ENCODE measurements at regions not wholly inside any gene's neighbourhood (a gene's known extent, or its start where the extent isn't known, plus 50 kb on each side); places are given as distances from the start of the nearest gene placed in this dataset.
"Not testable (repeated sequence)": the region's sequence is repeated elsewhere in the genome, so short reads cannot be mapped to it uniquely, and the experiment has no call there.

GRCh38 chr16:77514500-77515220, 79.8 kb upstream of the ADAMTS18 start:
- no peak overlapping the region for H3K9ac ChIP-seq (ENCODE audit: low read length in 2 of 2)

GRCh38 chr16:77525226-77525625, 90.4 kb upstream of the ADAMTS18 start:
- H3K4me3 ChIP-seq (ENCODE audit: low read length in 2 of 2); H3K27me3 ChIP-seq (ENCODE audit: control insufficient read depth in 1 of 2, insufficient read depth in 2 of 2, low read length in 2 of 2); H3K9ac ChIP-seq (ENCODE audit: low read length in 2 of 2); H3K9me3 ChIP-seq (ENCODE audit: control insufficient read depth in 2 of 2, low read length in 2 of 2); H3K27ac ChIP-seq (ENCODE audit: low read length); H3K4me1 ChIP-seq (ENCODE audit: control insufficient read depth, insufficient read depth, low read length); H3K36me3 ChIP-seq (ENCODE audit: control insufficient read depth in 2 of 2, insufficient read depth in 2 of 2, low read length in 2 of 2): not testable (repeated sequence)

More at GRCh38 chr16:77514500-77515220, 79.8 kb upstream of the ADAMTS18 start:
- H3K27me3 ChIP-seq (ENCODE audit: control insufficient read depth in 1 of 2, insufficient read depth in 2 of 2, low read length in 2 of 2): no peaks in the 10 kb centered on the region
- no peak overlapping the region for H3K4me3 ChIP-seq (ENCODE audit: low read length in 2 of 2)
- no peaks in the 10 kb centered on the region for H3K4me1 ChIP-seq (ENCODE audit: control insufficient read depth, insufficient read depth, low read length)
- peaks cover 0 to 2% of the 10 kb centered on the region in 2 donors for H3K9me3 ChIP-seq (ENCODE audit: control insufficient read depth in 2 of 2, low read length in 2 of 2)
- no peak overlapping the region for H3K27ac ChIP-seq (ENCODE audit: low read length)
- no peaks in the 10 kb centered on the region for H3K36me3 ChIP-seq (ENCODE audit: control insufficient read depth in 2 of 2, insufficient read depth in 2 of 2, low read length in 2 of 2)

GRCh38 chr16:77531752-77532151, 96.9 kb upstream of the ADAMTS18 start:
- Histone ChIP-seq H3K27ac (ENCODE audit: low read length) (no peak overlapping the region), H3K9me3 (ENCODE audit: control insufficient read depth in 2 of 2, low read length in 2 of 2) (no peaks in the 10 kb centered on the region), H3K4me1 (ENCODE audit: control insufficient read depth, insufficient read depth, low read length) (no peaks in the 10 kb centered on the region), H3K9ac (ENCODE audit: low read length in 2 of 2) (no peak overlapping the region), H3K4me3 (ENCODE audit: low read length in 2 of 2) (no peak overlapping the region), H3K27me3 (ENCODE audit: control insufficient read depth in 1 of 2, insufficient read depth in 2 of 2, low read length in 2 of 2) (no peaks in the 10 kb centered on the region), H3K36me3 (ENCODE audit: control insufficient read depth in 2 of 2, insufficient read depth in 2 of 2, low read length in 2 of 2) (no peaks in the 10 kb centered on the region)

GRCh38 chr16:77536809-77537208, 102.0 kb upstream of the ADAMTS18 start:
- no peak overlapping the region for H3K27ac ChIP-seq (ENCODE audit: low read length)
- H3K4me3 ChIP-seq (ENCODE audit: low read length in 2 of 2): no peak overlapping the region
- no peak overlapping the region for H3K9ac ChIP-seq (ENCODE audit: low read length in 2 of 2)
- H3K9me3 ChIP-seq (ENCODE audit: control insufficient read depth in 2 of 2, low read length in 2 of 2): no peaks in the 10 kb centered on the region
- no peaks in the 10 kb centered on the region for H3K36me3 ChIP-seq (ENCODE audit: control insufficient read depth in 2 of 2, insufficient read depth in 2 of 2, low read length in 2 of 2)
- H3K4me1 ChIP-seq (ENCODE audit: control insufficient read depth, insufficient read depth, low read length): no peaks in the 10 kb centered on the region
- peaks cover 0 to 2% of the 10 kb centered on the region in 2 donors for H3K27me3 ChIP-seq (ENCODE audit: control insufficient read depth in 1 of 2, insufficient read depth in 2 of 2, low read length in 2 of 2)

DNA sequence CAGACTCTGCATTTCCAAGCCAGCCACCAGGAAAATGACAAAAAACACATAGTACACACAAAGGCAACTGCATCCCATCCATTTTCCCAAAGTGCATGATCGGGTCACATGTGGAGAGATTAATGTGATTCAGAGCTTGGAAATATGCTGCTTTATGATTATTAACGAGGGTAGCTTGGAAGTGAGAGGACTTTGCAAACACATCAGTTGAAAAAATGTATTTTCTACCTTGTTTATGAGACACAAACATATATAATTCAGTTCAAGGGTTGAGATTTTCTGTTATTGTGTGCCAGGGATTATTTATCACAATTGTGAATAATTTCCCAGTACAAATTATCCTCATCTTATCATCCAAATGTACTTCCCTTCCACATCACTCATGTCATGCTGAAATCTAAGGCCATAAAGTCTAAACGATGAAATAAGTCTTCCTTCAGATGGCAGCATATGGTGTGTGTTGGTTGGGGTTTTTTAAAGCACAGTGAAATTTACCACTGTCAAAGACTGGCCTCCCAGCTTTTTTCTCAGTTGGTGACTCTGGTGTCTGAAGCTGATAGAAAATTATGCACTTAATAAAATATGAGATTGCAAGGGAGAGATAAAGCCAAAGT, 104.7 kb upstream of the ADAMTS18 start:
- Histone ChIP-seq H3K27me3 (ENCODE audit: control insufficient read depth in 1 of 2, insufficient read depth in 2 of 2, low read length in 2 of 2) (peaks cover 0 to 2% of the 10 kb centered on the region in 2 donors), H3K4me1 (ENCODE audit: control insufficient read depth, insufficient read depth, low read length) (no peaks in the 10 kb centered on the region), H3K4me3 (ENCODE audit: low read length in 2 of 2) (no peak overlapping the region), H3K36me3 (ENCODE audit: control insufficient read depth in 2 of 2, insufficient read depth in 2 of 2, low read length in 2 of 2) (no peaks in the 10 kb centered on the region), H3K9me3 (ENCODE audit: control insufficient read depth in 2 of 2, low read length in 2 of 2) (no peaks in the 10 kb centered on the region), H3K9ac (ENCODE audit: low read length in 2 of 2) (no peak overlapping the region), H3K27ac (ENCODE audit: low read length) (no peak overlapping the region)

DNA sequence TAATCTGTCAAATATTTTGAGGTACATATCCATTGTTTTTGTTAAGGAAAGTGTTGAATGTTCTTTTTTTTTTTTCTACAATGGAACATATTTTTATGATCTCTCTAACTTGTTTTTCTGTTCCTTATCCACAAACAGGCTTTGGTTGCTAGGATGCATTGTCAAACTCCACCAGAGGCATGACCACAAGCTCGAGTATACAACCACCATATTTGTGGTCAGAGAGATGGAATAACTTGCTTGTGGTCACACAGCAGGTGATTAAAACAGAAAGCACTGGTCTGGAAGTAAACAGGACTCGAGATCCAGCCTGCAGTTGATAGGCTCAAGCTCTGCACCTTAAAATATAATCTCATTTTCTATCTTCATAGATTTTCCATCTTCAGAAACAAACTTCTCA, 105.8 kb upstream of the ADAMTS18 start:
- H3K27ac ChIP-seq (ENCODE audit: low read length): no peak overlapping the region
- H3K4me3 ChIP-seq (ENCODE audit: low read length in 2 of 2): no peak overlapping the region
- H3K36me3 ChIP-seq (ENCODE audit: control insufficient read depth in 2 of 2, insufficient read depth in 2 of 2, low read length in 2 of 2): no peaks in the 10 kb centered on the region
- H3K9me3 ChIP-seq (ENCODE audit: control insufficient read depth in 2 of 2, low read length in 2 of 2): no peaks in the 10 kb centered on the region
- no peak overlapping the region for H3K9ac ChIP-seq (ENCODE audit: low read length in 2 of 2)
- no peaks in the 10 kb centered on the region for H3K4me1 ChIP-seq (ENCODE audit: control insufficient read depth, insufficient read depth, low read length)
- peaks cover 0 to 2% of the 10 kb centered on the region in 2 donors for H3K27me3 ChIP-seq (ENCODE audit: control insufficient read depth in 1 of 2, insufficient read depth in 2 of 2, low read length in 2 of 2)

- no peak overlapping the region for H3K4me3 ChIP-seq (ENCODE audit: low read length in 2 of 2)
- no peaks in the 10 kb centered on the region for H3K4me1 ChIP-seq (ENCODE audit: control insufficient read depth, insufficient read depth, low read length)
- H3K36me3 ChIP-seq (ENCODE audit: control insufficient read depth in 2 of 2, insufficient read depth in 2 of 2, low read length in 2 of 2): no peaks in the 10 kb centered on the region
- no peak overlapping the region for H3K27ac ChIP-seq (ENCODE audit: low read length)
- H3K9ac ChIP-seq (ENCODE audit: low read length in 2 of 2): no peak overlapping the region
- H3K9me3 ChIP-seq (ENCODE audit: control insufficient read depth in 2 of 2, low read length in 2 of 2): no peaks in the 10 kb centered on the region
- peaks cover 0 to 2% of the 10 kb centered on the region in 2 donors for H3K27me3 ChIP-seq (ENCODE audit: control insufficient read depth in 1 of 2, insufficient read depth in 2 of 2, low read length in 2 of 2)
These were observed 106.3 kb upstream of the ADAMTS18 start for GRCh38 chr16:77541165-77541564.

DNA sequence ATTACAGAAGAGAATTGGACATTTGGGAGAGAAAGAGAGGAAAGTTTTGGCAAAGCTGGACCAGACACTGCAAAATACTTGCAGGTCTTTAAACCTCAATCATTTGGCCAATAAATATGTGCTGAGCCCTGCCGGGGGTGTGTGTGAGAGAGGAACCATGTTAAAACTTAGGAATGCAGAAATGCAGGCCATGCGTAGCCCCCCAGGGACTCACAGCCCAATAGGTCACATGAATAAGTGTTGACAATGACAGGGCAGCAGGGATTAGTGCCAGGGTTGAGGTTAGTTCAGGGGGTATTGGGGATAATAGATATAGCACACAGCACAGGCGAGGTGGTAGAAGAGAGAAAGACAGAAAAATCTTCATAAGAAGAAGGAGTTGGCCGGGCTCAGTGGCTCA, 113.3 kb upstream of the ADAMTS18 start:
- H3K4me1 ChIP-seq (ENCODE audit: control insufficient read depth, insufficient read depth, low read length): no peaks in the 10 kb centered on the region
- no peaks in the 10 kb centered on the region for H3K9me3 ChIP-seq (ENCODE audit: control insufficient read depth in 2 of 2, low read length in 2 of 2)
- H3K9ac ChIP-seq (ENCODE audit: low read length in 2 of 2): no peak overlapping the region
- no peaks in the 10 kb centered on the region for H3K36me3 ChIP-seq (ENCODE audit: control insufficient read depth in 2 of 2, insufficient read depth in 2 of 2, low read length in 2 of 2)
- H3K4me3 ChIP-seq (ENCODE audit: low read length in 2 of 2): no peak overlapping the region
- H3K27me3 ChIP-seq (ENCODE audit: control insufficient read depth in 1 of 2, insufficient read depth in 2 of 2, low read length in 2 of 2): peaks cover 0 to 2% of the 10 kb centered on the region in 2 donors
- H3K27ac ChIP-seq (ENCODE audit: low read length): no peak overlapping the region

GRCh38 chr16:77548766-77549165, 113.9 kb upstream of the ADAMTS18 start:
- H3K4me1 ChIP-seq (ENCODE audit: control insufficient read depth, insufficient read depth, low read length): no peaks in the 10 kb centered on the region
- H3K9ac ChIP-seq (ENCODE audit: low read length in 2 of 2): no peak overlapping the region
- peaks cover 0 to 2% of the 10 kb centered on the region in 2 donors for H3K27me3 ChIP-seq (ENCODE audit: control insufficient read depth in 1 of 2, insufficient read depth in 2 of 2, low read length in 2 of 2)
- H3K27ac ChIP-seq (ENCODE audit: low read length): no peak overlapping the region
- no peaks in the 10 kb centered on the region for H3K9me3 ChIP-seq (ENCODE audit: control insufficient read depth in 2 of 2, low read length in 2 of 2)
- H3K36me3 ChIP-seq (ENCODE audit: control insufficient read depth in 2 of 2, insufficient read depth in 2 of 2, low read length in 2 of 2): no peaks in the 10 kb centered on the region
- no peak overlapping the region for H3K4me3 ChIP-seq (ENCODE audit: low read length in 2 of 2)

- Histone ChIP-seq H3K27ac (ENCODE audit: low read length) (no peak overlapping the region), H3K9me3 (ENCODE audit: control insufficient read depth in 2 of 2, low read length in 2 of 2) (no peaks in the 10 kb centered on the region), H3K27me3 (ENCODE audit: control insufficient read depth in 1 of 2, insufficient read depth in 2 of 2, low read length in 2 of 2) (peaks cover 0 to 5% of the 10 kb centered on the region in 2 donors), H3K9ac (ENCODE audit: low read length in 2 of 2) (no peak overlapping the region), H3K4me1 (ENCODE audit: control insufficient read depth, insufficient read depth, low read length) (no peaks in the 10 kb centered on the region), H3K4me3 (ENCODE audit: low read length in 2 of 2) (no peak overlapping the region), H3K36me3 (ENCODE audit: control insufficient read depth in 2 of 2, insufficient read depth in 2 of 2, low read length in 2 of 2) (no peaks in the 10 kb centered on the region)
These were observed 115.0 kb upstream of the ADAMTS18 start for GRCh38 chr16:77549876-77550275.

- H3K4me3 ChIP-seq (ENCODE audit: low read length in 2 of 2): no peak overlapping the region
These were observed 116.5 kb upstream of the ADAMTS18 start for GRCh38 chr16:77551357-77551756.

More at GRCh38 chr16:77551357-77551756, 116.5 kb upstream of the ADAMTS18 start:
- Histone ChIP-seq H3K9ac (ENCODE audit: low read length in 2 of 2) (no peak overlapping the region), H3K9me3 (ENCODE audit: control insufficient read depth in 2 of 2, low read length in 2 of 2) (no peaks in the 10 kb centered on the region), H3K27ac (ENCODE audit: low read length) (no peak overlapping the region), H3K4me1 (ENCODE audit: control insufficient read depth, insufficient read depth, low read length) (no peaks in the 10 kb centered on the region), H3K27me3 (ENCODE audit: control insufficient read depth in 1 of 2, insufficient read depth in 2 of 2, low read length in 2 of 2) (peaks cover 0 to 5% of the 10 kb centered on the region in 2 donors), H3K36me3 (ENCODE audit: control insufficient read depth in 2 of 2, insufficient read depth in 2 of 2, low read length in 2 of 2) (no peaks in the 10 kb centered on the region)
